Esophagus squamous epithelium (tissue), 5 donors: ENCODE measurements at regions not wholly inside any gene's neighbourhood (a gene's known extent, or its start where the extent isn't known, plus 50 kb on each side); places are given as distances from the start of the nearest gene placed in this dataset.

Source experiments
- DNase-seq: peaks from one replicate; lab custom pipeline; 2025; lab: John Stamatoyannopoulos, UW
- H3K27ac ChIP-seq, 4 donors: fragments of 200-600 bp; sonication (generic); one replicate each; pipeline ENCODE4 v1.5.1; 2016 to 2019; ENCODE audit warnings: mild to moderate bottlenecking in 1 of 4
- H3K27me3 ChIP-seq, 4 donors: fragments of 200-600 bp; sonication (generic); 1 replicate in 3 of 4; 2 replicates in 1 of 4; pipeline versions ENCODE4 v1.5.1 to v1.6.0; 2017 to 2021; ENCODE audit warnings: antibody characterized with exemption in 1 of 4
- H3K36me3 ChIP-seq, 3 donors: fragments of 200-600 bp; sonication (generic); one replicate each; pipeline ENCODE4 v1.5.1; 2016 to 2019
- H3K4me1 ChIP-seq, 3 donors: fragments of 200-600 bp; sonication (generic); one replicate each; pipeline ENCODE4 v1.5.1; 2017 to 2019
- H3K4me3 ChIP-seq, 4 donors: fragments of 200-600 bp; sonication (generic); 1 replicate in 3 of 4; 2 replicates in 1 of 4; pipeline ENCODE4 v1.5.1; 2016 to 2019; ENCODE audit warnings: mild to moderate bottlenecking in 2 of 4, moderate library complexity in 1 of 4
- H3K9me3 ChIP-seq, 3 donors: fragments of 200-600 bp; sonication (generic); one replicate each; pipeline ENCODE4 v1.5.1; 2016 to 2019
- CTCF ChIP-seq, 6 experiments: fragments of 450-650 bp in 4 of 6; fragments of 200-600 bp in 2 of 6; sonication (generic) in 2 of 6; IDR thresholded peaks; one replicate each; pipeline ENCODE4 v1.5.1; 2016 to 2019; ENCODE audit warnings: antibody characterized with exemption in 6 of 6, mild to moderate bottlenecking in 4 of 6, moderate library complexity in 4 of 6
- POLR2A ChIP-seq, 4 donors: fragments of 450-650 bp; IDR thresholded peaks; one replicate each; pipeline ENCODE4 v1.6.1; 2017; ENCODE audit warnings: antibody characterized with exemption in 4 of 4, mild to moderate bottlenecking in 4 of 4, moderate library complexity in 3 of 4
- WGBS, 2 donors: methylation state at CpG; one replicate each; pipeline ENCODE4 v1.1.5; 2018; 5-methylcytosine and 5-hydroxymethylcytosine counted together
- intact Hi-C: fragments of 100-400 bp; cut with DNase I; formaldehyde crosslinking; loops from one replicate; pipeline ENCODE4 v1.15.0; 2022
- donor health status: DM: yes; HTN: yes; CAD: no.

DNA sequence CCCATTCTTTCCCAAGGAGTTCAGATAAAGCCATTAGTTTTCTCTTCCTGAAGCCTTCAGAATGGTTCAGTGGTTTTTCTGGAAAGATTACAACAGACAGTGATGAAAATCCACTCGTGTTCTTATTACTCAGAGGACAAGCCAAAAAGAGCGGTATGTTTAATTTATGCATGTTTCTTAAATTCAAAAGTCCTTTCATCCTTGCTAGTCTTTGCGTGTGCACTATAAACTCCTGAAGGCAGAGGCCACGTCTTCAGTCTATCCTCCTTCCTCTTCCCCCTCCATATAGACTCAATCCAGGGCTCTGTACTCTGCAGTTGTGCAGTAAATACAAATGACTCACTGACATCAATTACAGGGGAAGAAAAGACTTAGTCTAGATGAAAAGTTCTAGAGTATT lies 409.2 kb upstream of the PLXNA2 start:
- Histone ChIP-seq H3K4me1 (peaks cover 0 to 28% (median 13%) of the 10 kb centered on the region in 3 donors), H3K4me3 (no peak overlapping the region), H3K27me3 (peaks cover 0 to 81% (median 0%) of the 10 kb centered on the region in 4 donors), H3K9me3 (no peaks in the 10 kb centered on the region), H3K36me3 (no peaks in the 10 kb centered on the region), H3K27ac (no peak overlapping the region)
- no peak for DNase-seq
- 20 to 35% methylated on average over 4 of the region's 4 CpGs for WGBS, 2 donors
- intact Hi-C loops: loop anchor here (10.0 kb wide), 1 partner anchor 541 kb away; no protein-coding TSS in a partner anchor
- no peak for TF ChIP-seq CTCF (IDR thresholded peaks at IDR 0.05)
- TF ChIP-seq POLR2A (IDR thresholded peaks at IDR 0.05): no peak

- no peaks in the 10 kb centered on the region for H3K9me3 ChIP-seq
- no peak overlapping the region for H3K4me3 ChIP-seq
- 26 to 34% methylated on average over 3 of the region's 3 CpGs for WGBS, 2 donors
- peaks cover 0 to 28% (median 13%) of the 10 kb centered on the region in 3 donors for H3K4me1 ChIP-seq
- no peak for DNase-seq
- H3K36me3 ChIP-seq: no peaks in the 10 kb centered on the region
- intact Hi-C loops: loop anchor here (10.0 kb wide), 1 partner anchor 541 kb away; no protein-coding TSS in a partner anchor
- H3K27ac ChIP-seq: no peak overlapping the region
- peaks cover 0 to 76% (median 0%) of the 10 kb centered on the region in 4 donors for H3K27me3 ChIP-seq
- TF ChIP-seq POLR2A (IDR thresholded peaks at IDR 0.05) (no peak), CTCF (IDR thresholded peaks at IDR 0.05) (peak; percentile 23 to 80 (median 56))
Observed at GRCh38 chr1:208654241-208654640, 410.1 kb upstream of the PLXNA2 start.

DNA sequence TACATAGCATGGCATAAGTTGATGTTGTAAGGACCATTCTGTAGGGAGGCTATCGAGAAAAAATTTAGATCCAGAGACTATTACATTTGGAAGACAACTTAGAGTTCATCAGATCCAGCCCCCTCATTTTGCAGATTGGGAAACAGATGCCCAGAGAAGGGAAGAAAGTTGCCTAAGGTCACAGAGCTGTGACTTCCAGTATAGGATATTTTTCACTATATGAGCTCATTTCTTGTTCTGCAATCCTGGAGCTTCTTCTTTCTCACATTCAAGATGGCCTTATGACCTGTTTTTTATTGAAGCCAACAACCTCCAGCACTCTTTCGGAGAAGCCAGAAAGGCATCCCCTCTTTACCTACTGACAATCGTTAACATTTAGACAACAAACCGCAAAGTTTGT lies 421.8 kb upstream of the PLXNA2 start:
- no peak for DNase-seq
- H3K36me3 ChIP-seq: no peaks in the 10 kb centered on the region
- H3K4me3 ChIP-seq: no peak overlapping the region
- intact Hi-C loops: no loop called here
- peaks cover 0 to 83% (median 0%) of the 10 kb centered on the region in 4 donors for H3K27me3 ChIP-seq
- H3K27ac ChIP-seq: no peak overlapping the region
- peaks cover 0 to 9% (median 0%) of the 10 kb centered on the region in 3 donors for H3K4me1 ChIP-seq
- WGBS, 2 donors: 84 to 87% methylated on average over 4 of the region's 4 CpGs
- no peaks in the 10 kb centered on the region for H3K9me3 ChIP-seq
- TF ChIP-seq POLR2A (IDR thresholded peaks at IDR 0.05) (no peak), CTCF (IDR thresholded peaks at IDR 0.05) (no peak)

GRCh38 chr1:208668991-208669390 lies 424.8 kb upstream of the PLXNA2 start:
- H3K27ac ChIP-seq: no peak overlapping the region
- H3K27me3 ChIP-seq: peaks cover 0 to 60% (median 0%) of the 10 kb centered on the region in 4 donors
- no peak for DNase-seq
- intact Hi-C loops: no loop called here
- 27 to 41% methylated on average over 1 of the region's 1 CpG for WGBS, 2 donors
- H3K9me3 ChIP-seq: no peaks in the 10 kb centered on the region
- no peaks in the 10 kb centered on the region for H3K36me3 ChIP-seq
- TF ChIP-seq CTCF (IDR thresholded peaks at IDR 0.05) (no peak), POLR2A (IDR thresholded peaks at IDR 0.05) (no peak)
- H3K4me3 ChIP-seq: no peak overlapping the region
- no peaks in the 10 kb centered on the region for H3K4me1 ChIP-seq

GRCh38 chr1:208670778-208671177 lies 426.6 kb upstream of the PLXNA2 start:
- intact Hi-C loops: no loop called here
- no peaks in the 10 kb centered on the region for H3K9me3 ChIP-seq
- H3K4me1 ChIP-seq: no peaks in the 10 kb centered on the region
- H3K27me3 ChIP-seq: peaks cover 0 to 43% (median 0%) of the 10 kb centered on the region in 4 donors
- no peak overlapping the region for H3K27ac ChIP-seq
- 50 to 67% methylated on average over 2 of the region's 2 CpGs for WGBS, 2 donors
- DNase-seq: no peak
- no peak for TF ChIP-seq CTCF (IDR thresholded peaks at IDR 0.05)
- TF ChIP-seq POLR2A (IDR thresholded peaks at IDR 0.05): no peak
- no peak overlapping the region for H3K4me3 ChIP-seq
- no peaks in the 10 kb centered on the region for H3K36me3 ChIP-seq
